RPMI7951 (cell line): ENCODE measurements at regions not wholly inside any gene's neighbourhood (a gene's known extent, or its start where the extent isn't known, plus 50 kb on each side); places are given as distances from the start of the nearest gene placed in this dataset.
"Not testable (repeated sequence)": the region's sequence is repeated elsewhere in the genome, so short reads cannot be mapped to it uniquely, and the experiment has no call there.

Experiments used
- DNase-seq: peaks from one replicate; pipeline ENCODE4 v3.0.0-alpha.2; 2012; ENCODE audit warnings: low read depth

DNA sequence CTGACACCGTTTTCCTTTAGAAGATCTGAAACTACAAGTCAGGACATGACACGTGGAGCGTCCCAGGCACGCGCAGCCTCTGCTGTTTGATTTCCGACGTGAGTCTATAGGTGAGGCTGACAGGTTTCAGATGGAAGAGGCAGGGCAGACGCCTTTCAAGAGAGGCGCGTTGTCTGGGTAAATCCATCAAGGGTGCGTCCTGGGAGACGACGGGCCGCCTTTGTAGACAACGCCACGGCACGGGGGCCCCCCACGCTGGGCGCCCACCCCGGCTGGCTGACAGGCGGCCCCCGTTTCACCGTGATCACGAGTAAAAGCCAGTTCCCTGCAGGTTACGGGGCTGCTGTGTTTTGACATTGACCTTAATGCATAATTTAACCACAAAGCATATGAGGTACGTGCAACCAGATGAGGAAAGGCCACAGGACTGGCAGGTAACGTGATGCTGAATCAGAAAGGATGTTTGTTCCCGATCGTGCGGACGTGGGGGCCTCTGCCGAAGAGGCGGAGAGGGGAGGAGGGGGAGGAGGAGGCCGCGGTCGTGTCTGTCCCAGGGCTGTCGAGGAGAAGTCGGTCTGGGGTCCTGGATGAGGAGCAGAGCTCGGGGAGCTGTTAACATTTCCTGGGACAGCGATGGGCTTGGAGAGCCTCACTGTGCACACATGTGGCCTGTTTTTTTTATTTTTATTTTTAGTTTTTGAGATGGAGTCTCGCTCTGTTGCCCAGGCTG lies 51.1 kb upstream of the PPP2R3B start:
- DNase-seq = no peak

DNA sequence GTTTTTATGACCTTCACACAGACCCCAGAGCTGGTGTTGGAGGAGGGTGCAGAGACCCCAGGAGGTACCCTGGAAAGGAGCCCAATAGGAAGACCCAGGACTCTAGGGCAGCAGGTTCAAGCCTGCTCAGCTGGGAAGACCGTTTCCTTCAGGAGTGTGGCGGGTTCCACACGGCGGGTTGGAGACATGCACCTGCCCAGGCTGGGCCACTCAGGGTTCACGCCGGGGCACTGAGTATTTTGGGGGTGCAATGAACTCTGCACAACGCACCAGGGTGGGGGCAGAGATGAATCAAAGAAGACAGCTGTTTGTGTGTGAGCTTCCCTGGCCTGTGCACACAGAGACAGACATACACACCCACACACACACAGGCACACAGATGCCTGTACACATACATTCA lies 52.5 kb upstream of the PPP2R3B start:
- DNase-seq = no peak

DNA sequence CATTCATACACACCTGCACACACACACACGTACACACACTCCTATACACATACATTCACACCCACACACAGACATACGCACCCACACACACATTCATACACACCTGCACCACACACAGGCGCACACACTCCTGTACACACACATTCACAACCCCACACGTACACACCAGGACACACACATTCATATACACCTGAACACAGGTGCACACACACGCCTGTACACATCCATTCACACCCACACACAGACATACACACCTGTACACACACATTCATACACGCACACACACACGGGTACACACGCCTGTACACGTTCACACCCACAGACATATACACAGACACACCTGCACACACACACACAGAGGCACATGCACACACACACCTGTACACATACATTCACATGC lies 53.0 kb upstream of the PPP2R3B start:
- no peak for DNase-seq

DNA sequence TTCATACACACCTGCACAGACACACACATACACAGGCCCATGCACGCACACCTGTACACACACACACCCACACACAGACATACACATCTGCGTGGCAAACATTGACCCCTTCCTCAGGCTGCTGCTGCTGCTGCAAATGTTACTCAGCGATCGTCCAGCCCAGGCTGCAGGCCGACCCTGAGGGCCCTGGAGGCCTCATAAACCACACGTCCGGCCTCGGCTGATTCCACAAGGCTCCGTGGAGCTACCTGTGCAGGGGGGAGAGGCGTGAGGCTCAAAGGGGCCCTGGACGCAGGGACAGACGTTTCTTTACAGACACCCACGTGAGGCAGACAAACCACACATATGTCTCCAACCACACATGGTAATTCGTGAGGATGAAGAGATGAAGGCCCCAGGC lies 53.9 kb upstream of the PPP2R3B start:
- no peak for DNase-seq

DNA sequence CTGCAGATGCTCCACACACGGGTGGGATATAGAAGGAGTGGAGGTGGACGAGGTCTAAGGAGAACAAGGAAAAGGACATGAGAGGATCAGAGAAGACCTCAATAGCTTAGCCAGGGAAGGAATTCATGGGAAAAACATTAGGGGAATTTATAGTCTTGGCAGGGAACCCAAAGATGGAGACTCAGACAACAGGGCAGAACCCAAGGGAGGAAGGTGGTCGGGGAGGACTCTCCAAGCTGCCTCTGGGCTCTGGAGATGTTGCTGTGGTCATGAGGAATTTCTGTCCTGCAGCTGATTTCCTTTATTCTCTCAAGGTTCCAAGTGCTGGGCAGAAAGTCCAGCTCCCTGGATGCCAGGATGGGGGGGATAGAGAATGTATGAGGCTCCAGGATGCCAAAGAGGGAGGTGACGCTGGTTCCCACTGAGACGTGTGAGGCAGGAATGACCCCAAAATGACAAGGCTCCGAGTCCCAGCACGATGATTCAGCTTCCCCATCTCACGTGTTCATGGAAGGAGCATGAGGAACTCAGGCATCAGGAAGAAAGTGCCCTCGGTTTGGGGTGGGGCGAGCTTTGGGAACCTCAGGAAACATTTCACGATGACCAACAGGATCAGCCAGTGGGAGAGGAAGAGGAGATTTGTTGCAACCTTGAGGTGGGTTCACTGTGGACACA lies 57.0 kb upstream of the PPP2R3B start:
- DNase-seq = no peak

DNA sequence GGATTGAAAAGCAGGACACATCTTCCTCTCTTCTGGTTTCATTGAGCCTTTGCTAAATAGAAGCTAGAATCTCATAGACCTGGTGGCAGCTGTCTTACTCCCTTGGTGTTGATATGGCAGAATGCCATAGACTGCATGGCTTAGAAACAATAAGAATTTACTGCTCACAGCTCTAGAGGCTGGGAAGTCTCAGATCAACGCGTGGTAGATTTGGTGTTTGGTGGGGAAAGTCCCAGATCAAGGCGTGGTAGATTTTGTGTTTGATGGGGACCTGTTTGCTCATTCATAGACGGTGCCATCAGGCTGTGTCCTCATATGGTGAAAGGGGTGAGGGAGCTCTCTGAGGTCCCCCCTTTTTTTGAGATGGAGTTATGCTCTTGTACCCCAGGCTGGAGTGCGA lies 57.6 kb upstream of the PPP2R3B start:
- no peak for DNase-seq

DNA sequence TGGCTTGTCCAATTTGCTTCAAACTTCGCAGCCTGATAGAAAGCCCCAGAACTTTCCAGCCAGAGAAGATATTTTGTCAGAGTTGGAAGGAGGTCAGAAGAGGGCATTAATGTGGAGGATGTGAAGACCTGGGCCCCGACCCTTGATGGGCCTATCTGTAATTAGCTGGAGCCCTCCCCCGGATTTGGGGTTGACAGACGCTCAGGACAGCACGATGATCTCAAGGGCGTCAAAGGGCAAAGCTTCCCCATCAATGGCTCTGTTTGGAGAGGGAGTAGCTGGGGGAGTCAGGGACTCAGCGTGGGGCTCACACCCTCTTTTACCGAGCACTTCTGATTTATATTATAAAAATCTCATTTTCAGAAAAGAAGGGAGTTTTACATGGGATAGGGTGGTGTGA lies 59.0 kb upstream of the PPP2R3B start:
- DNase-seq = no peak

DNA sequence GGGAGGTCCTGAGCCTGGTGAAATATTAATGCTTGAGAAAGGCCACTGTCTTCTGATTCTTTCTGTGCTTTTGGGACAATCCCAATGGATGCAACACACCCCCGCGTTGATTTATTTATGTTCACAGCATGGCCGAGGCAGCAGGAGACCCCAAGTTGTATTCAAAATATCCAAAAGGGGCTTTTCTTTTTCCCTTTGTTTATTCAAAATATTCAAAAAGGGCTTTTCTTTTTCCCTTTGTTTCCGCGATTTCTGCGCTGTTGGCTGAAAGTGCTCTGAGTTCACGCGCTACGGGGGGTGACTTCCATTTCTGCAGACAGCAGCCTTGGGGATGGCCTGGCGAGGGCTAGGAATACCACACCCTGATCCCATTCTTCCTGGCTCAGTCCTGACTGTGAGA lies 59.5 kb upstream of the PPP2R3B start:
- DNase-seq = no peak

DNA sequence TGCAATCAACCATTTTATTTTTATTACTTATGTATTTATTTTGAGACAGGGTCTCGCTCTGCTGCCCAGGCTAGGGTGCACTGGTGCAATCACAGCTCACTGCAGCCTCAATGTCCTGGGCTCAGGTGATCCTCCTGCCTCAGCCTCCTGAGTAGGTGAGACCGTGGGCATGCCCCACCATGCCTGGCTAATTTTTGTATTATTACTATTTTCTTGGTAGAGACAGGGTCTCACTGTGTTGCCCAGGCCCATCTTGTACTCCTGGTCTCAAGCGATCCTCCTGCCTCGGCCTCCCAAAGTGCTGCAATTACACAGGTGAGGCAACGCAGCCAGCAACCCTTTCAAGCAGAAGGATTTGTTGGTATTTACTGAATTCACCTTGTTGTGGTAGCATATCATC lies 60.3 kb upstream of the PPP2R3B start:
- DNase-seq = no peak

DNA sequence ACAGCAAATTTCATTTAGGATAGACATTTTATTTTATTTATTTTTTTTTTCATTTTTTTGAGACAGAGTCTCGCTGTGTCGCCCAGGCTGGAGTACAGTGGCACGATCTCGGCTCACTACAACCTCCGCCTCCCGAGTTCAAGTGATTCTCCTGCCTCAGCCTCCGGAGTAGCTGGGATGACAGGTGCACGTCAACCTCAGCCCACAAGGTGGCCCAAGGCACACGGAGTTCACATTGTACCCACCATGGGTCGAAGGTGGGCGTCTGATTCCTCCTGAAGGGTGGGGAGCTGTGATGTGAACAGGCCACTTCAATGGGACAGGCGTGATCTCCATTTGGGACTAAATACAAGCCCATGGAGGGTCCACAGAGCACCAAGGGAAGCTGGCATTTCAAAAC lies 65.0 kb upstream of the PPP2R3B start:
- DNase-seq = not testable (repeated sequence)

DNA sequence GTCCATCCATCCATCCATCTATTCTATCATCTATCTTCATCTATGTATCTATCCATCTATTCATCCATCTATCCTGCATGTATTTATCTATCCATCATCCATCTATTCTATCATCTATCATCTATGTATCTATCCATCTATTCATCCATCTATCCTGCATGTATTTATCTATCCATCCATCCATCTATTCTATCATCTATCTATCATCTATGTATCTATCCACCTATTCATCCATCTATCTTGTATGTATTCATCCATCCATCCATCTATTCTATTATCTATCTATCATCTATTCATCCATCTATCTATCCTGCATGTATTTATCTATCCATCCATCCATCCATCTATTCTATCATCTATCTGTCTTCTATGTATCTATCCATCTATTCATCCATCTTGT lies 65.9 kb upstream of the PPP2R3B start:
- no peak for DNase-seq

DNA sequence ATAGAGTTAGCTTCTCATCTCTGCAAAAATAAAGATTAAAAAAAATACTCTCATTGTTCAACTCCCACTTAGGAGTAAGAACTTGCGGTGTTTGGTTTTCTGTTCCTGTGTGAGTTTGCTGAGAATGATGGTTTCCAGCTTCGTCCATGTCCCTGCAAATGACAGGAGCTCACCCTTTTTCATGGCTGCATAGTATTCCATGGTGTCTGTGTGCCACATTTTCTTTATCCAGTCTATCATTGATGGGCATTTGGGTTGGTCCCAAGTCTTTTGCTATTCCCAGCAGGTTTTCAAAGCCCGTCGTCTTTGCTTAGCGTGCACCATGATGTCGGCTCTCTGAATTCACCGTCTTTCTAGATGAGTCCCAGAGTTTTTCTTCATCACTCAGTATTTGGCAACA lies 67.8 kb upstream of the PPP2R3B start:
- not testable (repeated sequence) for DNase-seq

DNA sequence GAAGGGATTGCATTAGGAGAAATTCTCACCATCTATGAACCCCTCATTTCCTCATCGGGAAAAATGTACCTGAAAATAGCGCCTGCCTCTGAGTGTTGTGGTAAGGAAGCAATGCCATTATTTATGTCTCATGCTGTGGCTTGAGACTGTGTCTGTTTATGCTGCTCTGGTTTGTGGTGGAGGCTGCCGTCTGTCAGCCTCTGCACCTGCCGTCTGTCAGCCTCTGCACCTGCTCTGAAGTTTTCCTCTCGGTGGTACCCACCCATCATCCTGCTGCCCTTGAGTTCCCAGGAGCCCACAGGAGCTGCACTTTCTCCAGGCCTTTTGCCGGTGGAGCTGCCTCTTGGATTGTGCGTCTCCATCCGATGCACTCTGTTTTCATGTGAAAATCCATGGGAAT lies 68.5 kb upstream of the PPP2R3B start:
- no peak for DNase-seq

DNA sequence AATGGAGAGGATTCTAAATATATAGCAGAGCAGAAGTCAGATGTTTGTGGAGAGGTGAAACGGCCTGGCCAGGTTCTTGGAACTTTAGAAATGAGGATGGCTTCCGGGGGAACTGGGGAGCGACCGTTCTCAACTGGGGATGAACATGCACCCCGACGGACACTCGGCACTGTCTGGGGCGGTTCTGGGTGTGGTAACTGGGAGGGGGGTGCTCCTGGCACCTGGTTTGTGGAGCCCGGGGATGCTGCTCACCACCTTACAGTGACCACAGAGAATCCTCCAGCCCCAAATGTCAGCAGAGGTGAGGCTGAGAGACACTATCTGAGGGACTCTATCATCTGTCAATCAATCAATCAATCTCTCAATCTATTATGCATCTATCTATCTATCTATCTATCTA lies 69.0 kb upstream of the PPP2R3B start:
- DNase-seq = no peak

DNA sequence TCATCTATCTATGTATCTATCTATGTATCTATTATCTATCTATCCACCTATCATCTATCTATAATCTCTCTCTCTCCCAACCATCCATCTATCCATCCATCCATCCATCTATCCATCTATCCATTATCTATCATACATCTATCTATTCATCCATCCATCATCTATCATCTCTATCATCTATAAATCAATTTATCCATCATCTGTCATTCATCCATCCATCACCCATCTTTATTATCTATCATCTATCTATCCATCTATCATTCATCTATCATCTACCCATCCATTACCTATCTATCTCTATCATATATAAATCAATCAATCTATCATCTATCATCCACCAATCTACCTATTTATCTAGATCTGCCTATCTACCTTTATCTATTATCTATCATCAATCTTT lies 69.4 kb upstream of the PPP2R3B start:
- DNase-seq = no peak

DNA sequence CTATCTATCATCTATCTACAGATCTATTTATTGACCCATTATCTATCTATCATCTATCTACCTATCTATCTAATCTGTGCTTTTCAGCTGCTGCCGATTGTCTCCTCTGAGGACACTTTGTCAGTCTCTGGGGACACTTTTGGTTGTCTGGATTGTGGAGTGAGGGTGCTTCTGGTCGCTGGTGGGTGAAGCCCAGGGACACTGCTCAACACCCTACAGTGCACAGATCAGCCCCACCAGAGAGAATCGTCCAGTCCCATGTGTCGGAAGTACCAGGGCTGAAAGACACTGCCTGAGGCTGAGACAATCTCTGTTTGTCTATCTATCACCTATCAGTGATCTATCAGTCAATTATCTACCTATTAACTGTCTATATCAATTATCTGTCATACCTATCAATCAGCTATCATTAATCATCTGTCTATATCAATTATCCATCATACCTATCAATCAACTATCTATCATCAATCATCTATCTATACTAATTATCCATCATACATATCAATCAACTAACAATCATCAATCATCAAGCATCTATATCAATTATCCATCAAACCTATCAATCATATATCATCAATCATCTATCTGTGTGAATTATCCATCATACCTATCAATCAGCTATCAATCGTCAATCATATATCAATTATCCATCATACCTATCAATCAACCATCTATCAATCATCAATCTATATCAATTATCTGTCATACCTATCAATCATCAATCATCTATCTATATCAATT lies 70.0 kb upstream of the PPP2R3B start:
- no peak for DNase-seq

DNA sequence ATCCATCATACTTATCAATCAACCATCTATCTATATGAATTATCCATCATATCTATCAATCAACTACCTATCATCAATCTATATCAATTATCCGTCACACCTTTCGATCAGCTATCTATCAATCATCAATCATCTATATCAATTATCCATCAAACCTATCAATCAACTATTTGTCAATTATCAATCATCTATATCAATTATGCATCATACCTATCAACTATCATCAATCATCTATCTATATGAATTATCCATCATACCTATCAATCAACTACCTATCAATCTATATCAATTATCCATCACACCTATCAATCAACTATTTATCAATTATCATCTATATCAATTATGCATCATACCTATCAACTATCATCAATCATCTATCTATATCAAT lies 70.6 kb upstream of the PPP2R3B start:
- no peak for DNase-seq

DNA sequence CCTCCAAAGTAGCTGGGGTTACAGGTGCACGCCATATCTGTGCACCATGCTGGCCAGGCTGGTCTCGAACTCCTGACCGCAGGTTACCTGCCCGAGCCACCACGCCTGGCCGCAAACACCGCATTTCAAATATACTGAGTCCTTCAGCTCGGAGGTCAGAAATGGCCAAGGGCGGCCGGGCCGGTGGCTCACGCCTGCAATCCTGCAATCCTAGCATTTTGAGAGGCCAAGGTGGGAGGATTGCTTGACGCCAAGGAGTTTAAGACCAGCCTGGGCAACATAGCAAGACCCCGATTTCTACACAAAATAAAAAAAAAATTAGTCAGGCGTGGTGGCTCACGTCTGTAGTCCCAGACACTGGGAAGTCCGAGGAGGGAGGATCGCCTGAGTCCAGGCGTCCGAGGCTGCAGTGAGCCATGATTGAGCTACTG lies 71.9 kb upstream of the PPP2R3B start:
- no peak for DNase-seq

DNA sequence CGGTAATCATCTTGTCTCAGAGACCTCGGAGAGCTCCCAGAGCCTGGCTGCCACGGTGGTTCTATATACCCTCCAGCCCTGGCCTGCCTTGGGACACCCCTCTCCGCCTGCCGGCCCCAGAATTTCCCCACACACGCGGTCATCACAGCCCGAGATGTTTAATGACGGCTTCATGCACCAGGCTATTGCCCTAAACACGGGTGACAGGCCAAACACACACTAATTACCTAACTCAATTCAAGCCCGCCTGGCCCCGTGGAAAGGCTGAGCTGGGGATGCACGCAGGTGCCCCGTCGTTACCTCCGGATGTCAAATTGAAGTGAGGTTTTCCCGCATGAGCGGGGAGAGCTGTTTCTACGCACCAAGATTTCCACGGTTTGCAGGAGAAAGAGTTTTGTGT lies 72.9 kb upstream of the PPP2R3B start:
- no peak for DNase-seq

DNA sequence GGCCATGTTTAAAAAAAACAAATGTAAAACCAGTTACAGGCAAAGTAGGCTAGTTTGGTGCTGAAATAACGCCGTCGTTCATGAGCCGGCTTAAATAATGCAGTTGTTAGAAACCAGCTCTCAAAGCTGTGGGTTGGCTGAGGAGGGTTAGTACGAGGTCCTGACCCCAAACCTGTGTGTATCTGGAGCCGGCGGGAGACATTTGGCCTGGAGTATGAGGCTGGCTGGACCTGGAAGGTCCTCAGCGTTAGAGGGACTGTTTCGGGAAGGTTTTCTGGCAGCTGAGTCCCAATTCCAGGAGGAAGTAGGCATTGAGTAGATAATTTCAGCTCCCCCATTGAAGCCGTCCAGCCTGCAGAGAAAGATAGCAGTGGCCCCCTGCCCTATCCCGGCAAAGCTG lies 73.4 kb upstream of the PPP2R3B start:
- DNase-seq = no peak

DNA sequence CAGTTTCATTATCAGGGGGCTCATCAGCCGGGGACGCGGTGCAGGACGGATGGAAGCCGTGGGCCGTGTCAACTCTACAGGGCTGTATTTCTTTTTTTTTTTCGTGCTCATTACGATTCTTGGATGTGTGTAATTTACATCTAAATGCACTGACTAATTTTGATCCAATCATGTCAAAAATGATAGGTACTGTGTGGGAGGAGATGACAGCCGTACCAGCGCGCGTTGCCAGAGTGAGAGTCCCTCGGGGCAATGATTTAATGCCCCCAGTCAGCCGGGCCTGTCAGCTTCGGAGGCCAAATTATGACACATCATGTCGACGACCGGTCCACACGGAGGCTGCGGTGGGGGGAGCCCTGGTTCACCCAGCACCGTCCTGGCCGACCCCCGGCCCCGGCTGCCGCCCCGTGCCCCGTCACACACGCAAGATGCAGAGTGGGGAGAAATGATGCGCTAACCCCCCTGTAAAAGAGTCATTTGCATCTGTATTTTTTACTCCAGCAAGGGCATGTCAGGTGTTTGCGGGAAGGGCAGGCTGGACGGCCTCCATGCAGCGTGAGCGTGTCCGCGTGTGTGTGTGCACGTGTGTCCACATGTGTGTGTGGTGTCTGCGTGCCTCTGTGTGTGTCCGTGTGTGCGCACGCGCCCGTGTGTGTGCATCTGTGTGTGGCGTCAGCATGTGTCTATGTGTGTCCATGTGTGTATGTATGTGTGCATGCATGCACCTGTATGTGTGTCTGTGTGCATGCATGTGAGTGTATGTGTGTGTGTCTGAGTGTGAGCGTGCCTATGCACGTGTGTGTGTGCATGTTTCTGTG lies 74.3 kb upstream of the PPP2R3B start:
- DNase-seq = no peak

DNA sequence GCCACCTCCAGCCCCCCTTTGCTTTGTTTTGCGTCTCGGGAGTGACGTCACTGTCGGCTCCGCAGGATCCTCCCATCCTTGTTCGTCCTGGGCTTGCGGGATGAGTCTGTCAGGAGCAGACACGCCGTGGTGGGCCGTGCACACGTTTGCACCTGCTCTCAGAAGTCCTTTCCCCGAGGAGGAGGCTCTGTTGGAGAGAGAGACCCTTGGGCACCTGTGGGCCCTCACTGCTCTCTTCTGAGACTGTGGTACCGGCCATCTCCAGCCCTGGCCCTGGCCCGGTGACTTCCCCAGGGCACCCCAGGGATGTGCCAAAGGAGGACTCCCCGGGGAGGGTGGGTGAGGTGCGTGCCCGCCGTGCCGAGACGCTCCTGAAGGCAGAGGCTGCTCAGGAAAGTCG lies 76.1 kb upstream of the PPP2R3B start:
- no peak for DNase-seq
